ENCODE measurements at regions not wholly inside any gene's neighbourhood (a gene's known extent, or its start where the extent isn't known, plus 50 kb on each side); places are given as distances from the start of the nearest gene placed in this dataset.

DNA sequence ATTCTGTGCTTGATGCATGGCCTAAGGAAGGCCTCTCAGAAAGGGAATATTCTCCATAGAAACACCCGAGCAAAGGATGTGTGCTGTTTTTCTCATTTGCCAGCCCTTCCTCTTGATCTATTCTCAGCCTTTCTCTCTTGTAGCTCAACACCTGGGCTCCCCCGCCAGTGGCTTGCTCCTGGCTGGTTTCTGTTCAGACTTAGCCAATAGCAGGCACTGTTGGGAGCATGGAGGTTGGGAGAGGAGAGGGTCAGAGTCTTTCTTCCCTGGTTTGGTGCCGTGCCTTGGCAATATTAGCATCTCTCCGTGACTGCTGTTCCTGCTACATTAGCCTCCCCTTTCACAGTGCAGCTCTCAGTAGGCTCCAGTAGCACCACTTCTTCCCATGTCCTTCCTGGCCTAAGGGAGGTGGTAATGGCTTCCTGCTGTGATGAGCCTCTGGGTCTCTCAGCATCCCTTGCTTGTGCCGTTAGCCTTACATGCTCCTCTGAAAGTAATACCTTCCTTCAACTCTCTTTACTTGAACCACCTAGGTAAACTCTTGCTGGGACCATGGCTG lies 269.7 kb upstream of the GAS1 start:
- intact Hi-C loops (cut with DNase I), result no loop called here
- Histone ChIP-seq H3K27ac (no peak overlapping the region), H3K9me3 (no peaks in the 10 kb centered on the region), H3K27me3 (ENCODE audit: insufficient read depth in 3 of 3, low read length in 2 of 3) (no peaks in the 10 kb centered on the region), H3K36me3 (ENCODE audit: insufficient read depth in 1 of 2, low read depth in 1 of 2) (no peaks in the 10 kb centered on the region), H3K4me1 (no peaks in the 10 kb centered on the region), H3K4me3 (no peak overlapping the region)
- ATAC-seq (no peak), DNase-seq (no peak)
- TF ChIP-seq, protein P1, sequence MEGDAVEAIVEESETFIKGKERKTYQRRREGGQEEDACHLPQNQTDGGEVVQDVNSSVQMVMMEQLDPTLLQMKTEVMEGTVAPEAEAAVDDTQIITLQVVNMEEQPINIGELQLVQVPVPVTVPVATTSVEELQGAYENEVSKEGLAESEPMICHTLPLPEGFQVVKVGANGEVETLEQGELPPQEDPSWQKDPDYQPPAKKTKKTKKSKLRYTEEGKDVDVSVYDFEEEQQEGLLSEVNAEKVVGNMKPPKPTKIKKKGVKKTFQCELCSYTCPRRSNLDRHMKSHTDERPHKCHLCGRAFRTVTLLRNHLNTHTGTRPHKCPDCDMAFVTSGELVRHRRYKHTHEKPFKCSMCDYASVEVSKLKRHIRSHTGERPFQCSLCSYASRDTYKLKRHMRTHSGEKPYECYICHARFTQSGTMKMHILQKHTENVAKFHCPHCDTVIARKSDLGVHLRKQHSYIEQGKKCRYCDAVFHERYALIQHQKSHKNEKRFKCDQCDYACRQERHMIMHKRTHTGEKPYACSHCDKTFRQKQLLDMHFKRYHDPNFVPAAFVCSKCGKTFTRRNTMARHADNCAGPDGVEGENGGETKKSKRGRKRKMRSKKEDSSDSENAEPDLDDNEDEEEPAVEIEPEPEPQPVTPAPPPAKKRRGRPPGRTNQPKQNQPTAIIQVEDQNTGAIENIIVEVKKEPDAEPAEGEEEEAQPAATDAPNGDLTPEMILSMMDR (IDR thresholded peaks at IDR 0.05), result no peak
- WGBS, 3 donors, result 80 to 83% (median 82%) methylated on average over 5 of the region's 5 CpGs

DNA sequence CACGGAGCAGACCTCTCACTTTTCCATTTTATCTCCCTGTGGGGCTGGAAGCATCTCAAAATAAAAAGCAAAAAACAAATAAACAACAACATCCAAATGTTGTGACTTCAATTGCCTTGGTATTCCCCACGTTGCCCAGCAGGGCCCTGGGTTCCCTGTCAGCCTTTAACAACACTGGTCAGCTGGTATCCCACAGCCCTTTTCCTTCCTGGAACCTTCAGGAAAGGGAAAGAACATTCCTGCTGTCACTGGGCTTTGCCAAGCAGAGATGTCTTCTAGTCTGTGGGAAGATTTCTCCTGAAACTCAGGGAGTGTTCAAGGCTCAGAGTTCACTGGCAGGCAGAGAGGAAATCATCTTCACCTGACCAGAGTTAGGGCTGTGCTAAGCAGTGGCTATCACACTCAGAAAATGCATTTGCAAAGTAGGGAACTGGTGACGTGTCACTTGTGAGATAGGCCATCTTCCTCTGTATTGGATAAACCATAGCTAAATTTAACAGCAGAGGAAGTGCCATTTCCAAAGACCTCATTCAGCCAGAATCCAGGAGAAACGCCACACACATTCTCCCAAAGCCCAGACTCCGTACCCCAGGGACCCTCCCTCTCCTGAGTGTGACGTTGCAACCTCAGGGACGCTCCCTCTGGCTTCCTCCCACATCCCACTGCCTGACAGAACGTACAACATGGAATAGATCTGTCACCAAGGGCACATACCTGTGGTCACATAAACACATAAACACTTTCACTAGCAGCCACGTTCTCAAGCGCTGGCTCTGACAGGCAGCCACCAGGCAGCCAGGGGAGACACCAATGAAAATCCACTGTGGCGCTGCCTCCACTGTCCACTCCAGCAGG lies 274.0 kb upstream of the DAPK1 start:
- WGBS, 3 donors, result 27 to 38% (median 34%) methylated on average over 11 of the region's 11 CpGs
- no peak overlapping the region for H3K27ac ChIP-seq
- intact Hi-C loops (cut with DNase I), result no loop called here
- H3K4me1 ChIP-seq, result peaks cover 3% of the 10 kb centered on the region
- H3K9me3 ChIP-seq, result no peaks in the 10 kb centered on the region
- no peaks in the 10 kb centered on the region for H3K36me3 ChIP-seq (ENCODE audit: insufficient read depth in 1 of 2, low read depth in 1 of 2)
- no peaks in the 10 kb centered on the region for H3K27me3 ChIP-seq (ENCODE audit: insufficient read depth in 3 of 3, low read length in 2 of 3)
- H3K4me3 ChIP-seq, result no peak overlapping the region
- peak in 1 of 2 donors; percentile 10 for DNase-seq
- TF ChIP-seq, protein P1 (IDR thresholded peaks at IDR 0.05), result no peak
- ATAC-seq, result peak; percentile 87 to 98 (median 96)

DNA sequence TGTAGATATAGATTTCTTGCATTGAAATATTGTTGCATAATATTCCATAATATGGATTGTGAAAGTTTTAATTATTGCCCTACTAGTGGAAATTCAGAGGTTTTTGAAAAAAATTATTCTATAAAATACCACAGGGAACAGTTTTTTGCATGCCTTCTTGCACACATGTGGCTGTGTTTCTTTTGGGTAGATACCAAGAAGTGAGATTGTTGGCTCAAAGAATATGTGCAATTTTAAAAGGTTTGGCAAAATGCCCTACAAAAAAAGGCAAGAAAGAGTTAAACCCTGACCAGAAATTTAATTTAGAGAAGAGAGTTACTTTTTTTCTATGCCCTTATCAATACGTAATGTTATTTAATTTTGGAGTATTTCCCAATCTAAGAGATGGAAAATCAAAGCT lies 270.8 kb upstream of the DAPK1 start:
- H3K27me3 ChIP-seq (ENCODE audit: insufficient read depth in 3 of 3, low read length in 2 of 3), result no peaks in the 10 kb centered on the region
- TF ChIP-seq, protein P1 (IDR thresholded peaks at IDR 0.05), result no peak
- WGBS, 3 donors, result 88 to 95% (median 89%) methylated on average over 1 of the region's 1 CpG

DNA sequence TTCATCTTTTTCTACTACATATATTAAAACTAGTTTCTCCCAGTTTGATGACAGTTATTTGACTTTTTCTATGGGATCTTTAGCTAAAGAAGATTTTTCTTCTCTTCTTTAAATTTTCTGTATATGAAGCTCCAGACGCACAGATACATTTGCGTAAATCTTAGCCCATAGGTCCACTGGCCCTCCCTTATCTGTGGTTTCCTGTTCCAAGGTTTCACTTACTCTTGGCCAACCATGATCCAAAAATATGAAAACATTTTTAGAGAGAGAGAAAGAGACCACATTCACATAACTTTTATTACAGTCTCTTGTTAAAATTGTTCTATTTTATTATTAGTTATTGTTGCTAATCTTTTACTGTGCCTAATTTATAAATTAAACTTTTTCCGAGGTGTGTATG lies 270.2 kb upstream of the DAPK1 start:
- 94 to 95% (median 95%) methylated on average over 3 of the region's 3 CpGs for WGBS, 3 donors
- Histone ChIP-seq H3K4me1 (peaks cover 3% of the 10 kb centered on the region), H3K9me3 (no peaks in the 10 kb centered on the region), H3K27me3 (ENCODE audit: insufficient read depth in 3 of 3, low read length in 2 of 3) (no peaks in the 10 kb centered on the region), H3K4me3 (no peak overlapping the region), H3K27ac (no peak overlapping the region), H3K36me3 (ENCODE audit: insufficient read depth in 1 of 2, low read depth in 1 of 2) (no peaks in the 10 kb centered on the region)
- ATAC-seq (no peak), DNase-seq (no peak)
- TF ChIP-seq, protein P1 (IDR thresholded peaks at IDR 0.05), result no peak
- intact Hi-C loops (cut with DNase I), result no loop called here

More for the DNA sequence above, 270.8 kb upstream of the DAPK1 start:
- ATAC-seq (no peak), DNase-seq (no peak)
- H3K4me1 ChIP-seq, result peaks cover 3% of the 10 kb centered on the region
- H3K27ac ChIP-seq, result no peak overlapping the region
- no peaks in the 10 kb centered on the region for H3K36me3 ChIP-seq (ENCODE audit: insufficient read depth in 1 of 2, low read depth in 1 of 2)
- intact Hi-C loops (cut with DNase I), result no loop called here
- H3K9me3 ChIP-seq, result no peaks in the 10 kb centered on the region
- H3K4me3 ChIP-seq, result no peak overlapping the region

All from psoas muscle (tissue), 7 donors.